GM19395 (cell line): ENCODE measurements at regions not wholly inside any gene's neighbourhood (a gene's known extent, or its start where the extent isn't known, plus 50 kb on each side); places are given as distances from the start of the nearest gene placed in this dataset.

Experiments used
- ATAC-seq: cut with Tn5 transposase; IDR thresholded peaks from one replicate; pipeline ENCODE4 v1.9.1; 2021; ENCODE audit warnings: mild to moderate bottlenecking, moderate library complexity; ENCODE audit not compliant: unreplicated experiment

DNA sequence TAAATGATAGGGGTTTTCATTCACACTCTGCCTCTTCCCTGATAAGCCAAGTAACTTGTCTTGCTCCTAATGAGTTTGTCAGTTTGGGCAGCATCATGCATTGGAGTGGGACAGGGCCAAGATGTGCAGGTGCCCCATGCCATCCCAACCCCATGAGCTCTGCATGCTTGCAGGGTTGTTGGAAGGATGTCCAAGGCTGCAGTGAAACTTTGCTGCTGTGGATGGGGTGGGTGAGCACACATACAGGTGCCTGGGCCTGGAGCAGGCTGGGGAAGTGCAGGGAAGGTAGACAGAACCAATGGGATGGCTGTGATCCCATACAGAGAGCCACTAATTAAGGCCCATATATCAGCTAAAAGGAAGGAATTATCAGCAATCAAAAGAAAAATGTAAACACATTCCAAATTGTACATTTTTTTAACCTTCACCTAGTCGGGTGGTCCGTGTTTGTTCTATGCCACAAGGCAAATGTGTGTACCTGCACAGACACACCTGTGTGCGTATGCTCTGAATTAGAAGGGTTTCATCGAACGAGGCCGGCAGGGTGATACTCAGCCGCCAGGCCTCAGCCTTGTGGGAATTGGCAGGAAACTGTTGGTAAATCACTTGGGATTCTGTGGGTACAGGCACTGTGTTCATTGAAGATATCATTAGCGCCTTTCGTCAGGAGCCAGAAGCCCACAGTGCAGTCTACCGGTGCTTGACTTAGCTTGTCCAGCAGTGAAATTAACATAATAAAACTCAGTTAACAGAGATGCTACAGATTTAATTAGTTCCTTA is 342.9 kb downstream of the MYCN start:
- no peak for ATAC-seq

DNA sequence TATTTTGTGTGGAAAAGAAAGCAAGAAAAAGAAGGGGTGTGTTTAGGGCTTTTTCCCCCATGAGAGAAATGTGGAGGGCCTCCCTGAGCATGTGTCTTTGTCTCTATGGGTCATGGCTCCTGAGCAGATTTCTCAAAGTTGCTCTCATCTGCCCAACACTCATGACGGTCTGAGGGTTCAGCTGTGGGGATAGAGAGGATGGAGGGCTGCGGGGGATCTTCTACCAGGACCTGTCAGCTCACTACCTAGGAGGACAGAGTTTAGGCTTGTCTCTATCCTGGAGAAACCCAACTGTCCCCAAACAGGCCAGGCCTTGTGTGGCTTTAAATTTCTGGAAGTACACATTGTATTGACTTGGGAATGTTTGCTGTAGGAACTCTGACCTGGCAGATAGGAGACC is 342.2 kb downstream of the MYCN start:
- no peak for ATAC-seq

DNA sequence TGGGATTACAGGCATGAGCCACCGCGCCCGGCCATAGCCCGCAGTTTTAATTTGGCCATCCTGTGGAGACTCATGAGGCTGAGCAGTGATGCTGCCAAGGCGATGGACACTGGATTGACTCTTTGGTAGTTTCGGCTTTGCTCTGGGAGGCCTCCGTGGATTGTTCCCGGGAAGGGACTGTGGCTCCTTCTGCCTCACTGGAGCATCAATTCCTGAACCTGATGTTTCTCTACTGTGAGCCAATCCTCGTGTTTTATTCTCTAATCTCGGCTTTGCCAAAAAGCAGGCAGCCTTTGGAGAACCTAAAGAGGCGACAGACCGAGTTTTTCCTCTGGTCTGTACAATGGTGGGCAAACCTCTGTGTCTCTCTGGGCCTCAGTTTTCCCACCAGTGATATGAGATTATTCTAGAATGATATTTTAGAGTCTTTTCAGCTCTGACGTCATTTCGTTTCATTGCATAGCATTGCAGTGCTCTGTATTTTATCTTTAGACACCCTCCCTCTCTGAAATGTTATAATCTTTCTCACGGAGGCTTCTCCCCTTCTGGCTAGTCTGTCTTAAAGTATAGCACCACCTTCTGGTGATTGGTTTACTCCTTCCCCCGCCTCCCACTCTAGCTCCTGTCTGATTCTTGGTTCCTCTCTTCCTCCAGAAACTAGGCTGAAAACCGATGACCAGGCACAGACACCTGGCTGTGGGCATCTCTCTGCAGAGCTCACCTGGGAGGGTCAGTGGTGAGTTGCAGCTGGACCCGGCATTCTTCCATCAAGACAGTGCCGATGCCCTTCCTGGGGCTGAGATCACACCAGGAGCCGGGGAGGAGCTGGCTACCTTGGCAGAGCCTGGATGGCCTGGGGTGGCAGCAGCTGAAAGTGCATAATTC is 341.3 kb downstream of the MYCN start:
- ATAC-seq = peak; percentile 76

DNA sequence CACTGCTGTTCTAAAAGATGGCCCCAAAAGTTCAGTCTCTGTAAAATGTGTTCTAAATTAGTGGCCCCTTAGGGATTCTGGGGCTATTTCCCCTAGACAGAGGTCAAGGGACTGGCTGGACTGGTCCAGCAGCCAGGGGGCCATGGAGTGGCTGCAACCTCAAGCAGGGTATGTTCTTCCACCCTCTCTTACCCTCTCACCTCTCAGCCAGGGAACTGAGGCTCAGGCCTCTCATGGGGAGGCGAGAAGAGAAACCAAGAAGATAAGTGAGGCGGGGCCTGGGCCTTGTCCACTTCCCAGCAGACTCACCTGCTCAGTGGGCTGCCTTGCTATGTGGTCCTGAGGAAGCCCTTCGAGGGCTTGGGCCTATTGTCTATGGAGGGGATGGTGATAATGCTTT is 339.7 kb downstream of the MYCN start:
- ATAC-seq = no peak

DNA sequence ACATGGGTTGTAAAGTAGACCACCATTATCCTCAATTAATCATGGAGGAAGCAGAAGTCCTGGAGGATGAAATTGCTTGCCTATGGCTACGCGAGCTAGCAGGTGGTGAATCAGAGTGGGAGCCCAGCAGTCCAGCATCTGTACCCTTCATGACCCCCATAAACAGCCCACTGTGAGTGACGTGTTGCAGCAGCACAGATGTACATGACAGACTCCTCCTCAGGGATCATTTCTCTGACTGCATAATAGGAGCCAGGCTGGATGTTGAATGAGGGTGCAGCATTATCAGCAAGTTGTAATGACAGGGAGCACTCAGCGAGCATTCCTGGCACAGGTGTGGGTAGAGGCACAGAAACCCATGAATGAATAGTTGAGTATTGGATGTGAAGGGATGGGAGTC is 339.3 kb downstream of the MYCN start:
- ATAC-seq = no peak

DNA sequence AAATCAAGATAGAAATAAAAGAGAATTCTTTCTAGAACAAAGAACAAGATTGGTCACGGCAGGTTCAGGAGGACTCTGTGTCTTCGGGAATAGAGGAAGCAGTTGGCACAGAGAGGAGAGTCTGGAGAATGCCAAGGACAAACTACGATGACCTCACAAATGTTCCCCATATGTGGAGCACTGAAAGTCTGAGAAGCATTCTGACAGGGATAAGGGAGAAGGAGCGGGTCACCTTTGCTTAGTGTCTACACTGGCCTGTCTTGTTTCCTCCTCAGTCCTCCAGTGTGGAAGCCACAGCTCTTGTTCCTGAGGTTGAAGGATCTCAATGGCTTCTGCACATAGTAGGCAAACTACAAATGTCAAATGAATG is 338.8 kb downstream of the MYCN start:
- no peak for ATAC-seq

DNA sequence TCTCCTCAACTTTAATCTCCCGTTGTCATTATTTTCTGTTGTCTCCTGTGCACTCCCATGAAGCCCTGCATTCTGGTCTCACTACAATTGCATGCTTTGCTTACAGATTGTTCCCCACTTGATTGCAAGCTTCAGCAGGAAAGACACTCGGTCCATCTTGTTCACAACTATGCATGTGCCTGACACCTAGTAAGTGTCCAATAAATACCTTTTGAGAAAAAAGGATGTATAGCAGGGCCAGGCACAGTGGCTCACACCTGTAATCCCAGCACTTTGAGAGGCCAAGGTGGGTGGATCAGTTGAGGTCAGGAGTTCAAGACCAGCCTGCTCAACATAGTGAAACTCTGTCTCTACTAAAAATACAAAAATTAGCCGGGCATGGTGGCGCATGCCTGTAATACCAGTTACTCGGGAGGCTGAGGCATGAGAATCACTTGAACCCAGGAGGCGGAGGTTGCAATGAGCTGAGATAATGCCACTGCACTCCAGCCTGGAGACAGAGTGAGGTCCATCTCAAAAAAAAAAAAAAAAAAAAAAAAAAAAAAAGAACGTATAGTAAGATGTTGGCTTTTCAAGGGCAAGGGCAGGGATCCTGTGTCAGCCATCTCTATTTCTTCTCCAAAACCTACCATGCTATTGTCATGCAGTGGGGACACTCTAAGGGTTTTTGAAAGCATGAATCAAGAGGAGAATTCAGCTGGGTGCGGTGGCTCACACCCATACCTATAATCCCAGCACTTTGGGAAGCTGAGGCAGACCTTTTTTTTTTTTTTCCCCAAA is 338.3 kb downstream of the MYCN start:
- ATAC-seq = no peak

DNA sequence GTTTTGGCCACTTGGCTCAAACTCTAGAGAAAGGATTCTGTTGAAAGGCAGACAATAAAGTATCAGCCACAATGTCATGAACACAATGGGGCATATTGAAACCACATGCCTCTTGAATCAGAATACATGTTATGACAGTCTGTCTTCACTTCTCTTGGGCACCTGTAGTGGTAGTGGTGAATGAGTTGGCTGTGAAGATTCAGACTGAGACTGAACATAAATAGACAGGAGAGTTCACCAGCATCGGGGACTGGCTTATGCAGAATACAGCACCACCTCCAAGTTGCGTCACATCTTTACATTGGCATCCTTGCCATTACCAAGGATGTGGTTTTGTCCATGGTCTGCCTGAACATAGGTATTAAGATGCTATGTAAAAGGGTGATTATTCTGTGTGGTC is 336.8 kb downstream of the MYCN start:
- ATAC-seq = no peak

DNA sequence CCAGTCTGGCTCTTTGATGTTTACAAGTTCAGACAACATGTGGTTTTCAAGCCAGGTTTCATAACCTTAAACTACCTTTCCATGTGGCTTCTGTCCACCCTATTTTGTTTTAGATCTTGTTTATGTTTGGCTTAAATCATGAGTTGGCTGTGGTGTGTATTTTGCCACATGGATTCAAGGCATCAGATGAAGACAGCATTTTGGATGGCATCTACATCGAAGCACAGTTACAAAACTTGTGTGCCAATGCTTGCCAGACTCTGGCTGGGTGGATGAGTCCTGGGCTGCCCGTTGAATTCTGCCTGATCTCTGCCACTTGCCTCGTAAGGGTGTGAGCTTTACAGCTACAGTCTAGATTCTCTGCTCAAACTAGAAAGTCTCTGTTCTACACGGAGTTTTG is 335.3 kb downstream of the MYCN start:
- ATAC-seq = no peak

DNA sequence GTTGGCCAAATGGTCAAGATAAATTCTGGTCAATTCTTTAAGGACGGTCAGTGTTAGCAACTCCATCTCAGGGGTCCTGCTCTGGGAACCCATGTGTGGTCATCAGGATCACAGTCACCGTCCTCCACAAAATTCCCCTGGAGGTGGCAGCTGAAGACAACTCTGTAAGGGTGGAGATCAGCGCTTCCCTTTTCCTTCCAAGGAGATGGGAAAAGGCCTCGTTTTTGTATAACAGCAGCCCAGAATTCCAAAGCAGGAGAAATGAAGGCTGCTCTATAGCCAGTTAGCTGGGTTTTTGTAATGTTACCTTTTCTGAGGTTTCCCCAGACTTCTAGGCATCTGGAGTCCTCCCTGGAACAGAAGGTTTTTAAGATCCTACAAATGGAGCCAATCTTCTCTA is 334.8 kb downstream of the MYCN start:
- ATAC-seq = no peak

DNA sequence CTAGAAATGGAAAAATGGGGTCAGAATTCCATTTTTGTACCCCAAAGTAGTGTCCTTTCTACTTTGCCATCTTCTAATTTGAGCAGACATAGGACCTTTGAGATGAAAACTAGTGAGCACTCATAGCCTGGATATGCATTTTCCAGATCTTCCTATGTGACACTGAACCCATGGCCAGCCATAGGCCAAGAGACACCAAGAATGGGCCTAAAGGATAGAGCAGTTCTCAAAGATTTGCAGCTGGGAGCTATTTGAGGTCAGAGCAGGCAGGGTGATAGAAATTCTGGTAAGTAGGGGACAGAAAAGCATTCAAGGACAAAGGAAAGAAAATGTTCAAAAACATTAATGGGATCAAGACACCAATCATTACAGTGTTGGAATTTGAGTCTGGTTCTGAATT is 332.8 kb downstream of the MYCN start:
- no peak for ATAC-seq

DNA sequence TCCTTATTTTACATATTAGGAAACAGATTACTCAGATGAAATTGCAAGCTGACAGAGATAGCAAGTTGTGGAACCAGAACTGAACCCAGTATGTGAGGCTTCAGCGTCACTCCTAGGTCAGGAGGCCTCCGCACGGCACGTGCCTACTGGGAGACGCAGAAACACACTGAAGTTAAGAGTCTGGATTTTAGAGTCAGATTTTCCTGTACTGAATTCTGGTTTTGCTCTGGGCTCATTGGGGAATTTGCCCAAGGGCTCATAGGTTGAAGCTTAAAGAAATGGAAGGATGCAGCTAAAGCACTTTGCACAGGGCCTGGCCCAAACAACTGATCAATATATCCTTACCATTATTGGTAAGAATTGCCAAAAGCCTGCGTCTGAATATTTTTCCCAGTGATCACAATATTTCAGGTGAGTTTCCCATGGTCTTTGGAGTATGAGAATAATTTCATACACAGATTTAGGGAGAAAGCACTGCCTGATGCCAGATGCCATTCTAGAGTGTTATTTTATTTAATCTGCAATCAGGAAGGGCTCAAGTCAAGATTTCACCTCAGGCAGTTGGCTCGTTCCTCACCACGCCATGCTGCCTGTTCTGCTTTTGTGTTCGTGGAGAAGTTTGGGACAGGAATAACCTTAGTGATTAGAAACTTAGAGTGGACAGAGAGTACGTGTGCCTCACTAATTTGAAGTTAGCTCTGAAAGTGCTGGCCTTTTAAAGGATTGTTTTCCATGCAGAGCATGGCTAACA is 331.9 kb downstream of the MYCN start:
- no peak for ATAC-seq

DNA sequence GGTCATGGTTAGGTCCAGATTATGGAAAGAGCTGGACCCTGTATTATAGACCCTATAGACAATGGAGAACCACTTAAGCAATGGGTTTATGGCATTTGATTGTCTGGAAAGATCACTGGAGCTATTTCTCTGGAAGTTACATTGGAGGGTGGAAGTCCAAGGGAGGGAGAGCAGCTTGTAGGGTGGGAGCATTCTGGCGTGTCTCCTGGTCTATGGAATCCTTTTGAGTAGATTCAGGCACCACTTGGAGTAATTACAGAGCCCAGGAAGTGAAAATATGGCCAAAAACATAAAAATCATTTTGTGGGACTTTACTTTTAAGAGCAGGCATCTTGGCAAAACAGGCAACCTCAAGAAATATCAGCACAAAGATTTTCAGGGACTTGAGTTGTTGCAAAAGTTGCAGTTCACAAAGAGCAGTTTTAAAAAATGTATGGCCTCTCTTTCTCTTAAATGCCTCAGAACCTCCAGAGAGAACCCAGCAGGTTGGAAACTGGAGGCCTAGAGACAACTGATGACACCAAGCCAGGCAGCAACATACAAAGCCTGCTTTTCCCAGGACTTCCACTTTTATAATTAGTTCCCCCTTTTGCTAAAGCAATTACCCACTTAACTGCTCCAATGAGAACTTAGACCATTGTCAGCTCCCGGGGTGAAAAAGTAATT is 331.0 kb downstream of the MYCN start:
- ATAC-seq = no peak

DNA sequence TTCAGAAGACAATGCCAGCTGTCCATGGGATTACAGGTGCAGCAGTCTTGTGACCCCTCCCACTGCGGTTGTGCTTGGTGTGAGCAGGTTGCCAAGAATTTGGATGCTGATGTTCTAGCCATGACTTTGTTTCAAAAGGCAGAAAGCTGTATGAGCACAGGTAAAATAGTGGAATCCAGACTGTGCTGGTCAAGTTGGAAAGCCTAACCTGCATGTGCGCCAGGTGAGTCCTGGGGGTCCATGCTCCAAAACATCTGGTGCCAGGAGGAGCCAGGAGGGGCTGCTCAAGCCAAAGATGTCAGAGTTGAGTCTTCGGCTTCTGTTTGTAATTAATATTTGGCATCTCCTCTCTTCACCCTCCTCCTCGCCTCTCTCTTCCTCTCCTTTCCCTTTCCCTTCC is 330.1 kb downstream of the MYCN start:
- ATAC-seq = no peak

DNA sequence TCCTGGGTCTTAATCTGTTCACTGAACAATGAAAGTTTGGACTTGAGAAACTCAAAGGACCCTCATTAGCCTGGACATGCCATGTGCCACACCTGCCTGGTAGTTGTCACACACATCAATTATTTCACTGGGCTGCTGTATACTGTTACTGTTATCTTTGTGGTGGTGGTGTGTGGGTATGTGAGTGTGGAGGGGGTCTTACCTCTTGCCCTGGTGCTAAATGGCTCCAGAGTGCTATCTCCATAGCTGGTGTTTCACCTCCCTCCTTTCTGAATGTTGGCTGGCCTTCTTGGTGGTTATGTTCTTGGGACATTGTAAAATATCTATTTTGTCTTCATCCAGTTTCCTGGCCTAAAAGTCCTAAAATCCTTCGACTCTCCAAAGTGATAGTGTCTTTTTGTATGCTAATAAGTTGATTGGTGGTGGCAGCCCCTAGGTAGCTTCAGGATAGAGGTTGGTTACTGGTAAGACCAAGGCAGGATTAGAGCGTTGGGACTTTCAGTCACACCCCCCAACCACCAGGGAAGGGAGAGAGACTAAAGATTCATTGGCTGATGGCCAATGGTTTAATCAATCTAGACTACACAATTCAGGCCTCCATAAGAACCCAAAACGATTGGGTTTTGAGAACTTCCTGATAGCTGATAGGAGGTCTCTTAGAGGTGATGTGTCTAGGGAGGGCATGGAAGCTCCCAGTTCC is 328.1 kb downstream of the MYCN start:
- ATAC-seq = no peak

DNA sequence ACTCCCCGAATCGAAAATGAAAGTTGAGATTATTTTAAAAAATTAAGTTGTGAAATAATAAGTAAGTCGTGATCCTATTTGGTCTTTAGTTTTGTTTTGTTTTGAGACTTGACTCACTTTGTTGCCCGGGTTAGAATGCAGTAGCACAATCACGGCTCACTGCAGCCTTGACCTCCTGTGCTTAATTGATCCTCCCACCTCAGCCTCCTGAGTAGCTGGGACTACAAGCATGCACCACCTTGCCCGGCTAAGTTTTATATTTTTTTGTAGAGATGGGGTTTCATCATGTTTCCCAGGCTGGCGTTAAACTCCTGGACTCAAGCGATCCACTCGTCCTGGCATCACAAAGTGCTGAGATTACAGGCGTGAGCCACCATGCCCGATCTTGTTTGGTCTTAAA is 326.2 kb downstream of the MYCN start:
- ATAC-seq = no peak

DNA sequence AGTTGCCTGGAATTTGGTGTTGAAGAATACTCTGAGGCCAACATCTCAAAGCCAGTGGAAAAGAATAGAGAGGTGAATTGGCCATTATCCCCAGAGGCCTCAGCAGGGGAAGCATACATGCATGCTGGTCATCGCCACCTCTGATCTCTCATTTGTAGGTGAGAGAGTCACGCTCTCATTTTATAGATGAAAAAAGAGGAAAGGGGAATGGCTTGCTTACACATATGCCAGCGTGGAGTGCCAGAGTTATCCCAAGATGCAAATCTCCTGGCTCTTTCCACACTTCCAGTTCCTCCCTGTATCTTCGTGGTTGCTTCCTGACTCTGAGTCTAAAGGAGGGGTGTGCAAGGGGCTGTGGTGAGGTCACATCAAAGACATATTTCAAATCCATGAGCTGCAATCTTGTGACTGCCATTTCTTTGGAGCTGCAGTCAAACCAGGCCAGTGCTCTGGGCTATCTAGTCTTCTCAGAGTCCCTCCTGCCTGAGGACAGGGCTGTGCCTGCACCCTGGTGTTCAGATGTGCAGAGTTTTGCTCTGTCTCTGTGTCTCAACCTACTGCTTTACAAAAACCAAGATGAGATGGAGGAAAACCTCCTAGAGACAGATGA is 324.7 kb downstream of the MYCN start:
- ATAC-seq = no peak

DNA sequence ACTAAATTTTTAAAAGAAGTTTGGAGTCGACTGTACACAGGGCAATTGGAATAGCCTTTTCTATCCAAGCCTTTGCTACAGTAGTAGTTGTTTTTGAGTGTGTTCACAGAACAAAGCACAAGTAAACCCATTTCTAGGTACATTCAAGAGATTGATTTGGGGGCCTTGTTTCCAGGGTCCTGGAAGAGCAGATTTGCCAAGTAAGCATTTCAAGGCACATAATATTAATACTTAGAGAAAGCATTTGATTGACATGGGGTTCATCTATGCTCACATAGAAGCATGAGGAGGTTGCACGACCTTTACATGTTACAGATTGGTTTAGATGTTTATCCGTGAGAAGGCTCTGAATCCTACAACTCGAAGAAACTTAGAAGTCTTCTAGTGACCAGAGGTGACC is 324.1 kb downstream of the MYCN start:
- no peak for ATAC-seq

DNA sequence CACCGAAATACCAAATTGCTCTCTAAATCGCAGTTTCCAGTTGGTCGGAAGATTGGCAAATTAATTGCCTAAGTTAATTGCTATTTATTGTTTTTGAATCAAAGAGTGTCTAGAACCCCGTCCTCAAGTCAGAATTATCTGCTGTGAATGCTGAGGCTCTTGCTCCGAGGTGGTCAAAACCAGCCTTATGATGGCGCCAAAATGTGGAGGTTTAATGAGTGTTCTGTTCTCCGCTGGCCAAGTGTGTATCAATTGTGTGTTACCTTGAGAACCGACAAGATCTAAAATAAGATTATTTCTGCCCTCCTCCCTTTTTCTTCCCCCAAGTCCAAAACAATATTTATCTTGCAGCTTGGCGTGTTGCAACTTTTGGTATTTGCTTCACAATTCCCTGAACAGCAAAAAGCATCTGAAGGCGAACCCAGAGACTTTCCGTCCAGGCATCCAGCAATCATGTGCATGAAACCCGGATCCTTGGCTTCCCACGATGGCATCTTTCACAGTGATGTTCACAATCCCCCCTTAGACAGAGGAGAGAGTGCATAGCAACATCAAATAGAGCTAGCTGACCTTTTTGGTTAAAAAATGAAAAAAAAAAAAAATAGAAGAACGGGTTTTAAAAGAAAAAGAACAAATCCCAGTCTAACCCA is 323.0 kb downstream of the MYCN start:
- no peak for ATAC-seq
